ENCODE measurements at regions not wholly inside any gene's neighbourhood (a gene's known extent, or its start where the extent isn't known, plus 50 kb on each side); places are given as distances from the start of the nearest gene placed in this dataset.

- no peaks in the 10 kb centered on the region for H3K9me3 ChIP-seq (ENCODE audit: control insufficient read depth, insufficient read depth, low read depth, low read length)
- H3K4me1 ChIP-seq (ENCODE audit: control insufficient read depth, insufficient read depth, low read length): no peaks in the 10 kb centered on the region
- POLR2A ChIA-PET: no interaction called here
- CTCF ChIA-PET: interaction anchor here (0.5 to 0.6 kb wide), 2 partner anchors 91 to 123 kb away, joined by 3 read pairs; no protein-coding TSS in a partner anchor
- no peaks in the 10 kb centered on the region for H3K36me3 ChIP-seq (ENCODE audit: control insufficient read depth in 2 of 2, insufficient read depth in 1 of 2, low read length in 2 of 2)
- no peak overlapping the region for H3K27ac ChIP-seq (ENCODE audit: extremely low read depth, low read depth, low read length)
- no peak overlapping the region for H3K4me3 ChIP-seq (ENCODE audit: low read depth, low read length)
- TF ChIP-seq ZNF544 (tag by site-specific recombination; IDR thresholded peaks at IDR 0.05) (no peak), ZNF132 (tag by site-specific recombination; IDR thresholded peaks at IDR 0.05; ENCODE audit: borderline replicate concordance) (no peak), ZXDB (tag by site-specific recombination; IDR thresholded peaks at IDR 0.05) (no peak), ZNF24 (tag by site-specific recombination; IDR thresholded peaks at IDR 0.05) (no peak), ZNF169 (tag by site-specific recombination; IDR thresholded peaks at IDR 0.05) (no peak), ZNF600 (tag by site-specific recombination; IDR thresholded peaks at IDR 0.05) (no peak), PATZ1 (tag by site-specific recombination; IDR thresholded peaks at IDR 0.05) (no peak), ZNF791 (tag by site-specific recombination; IDR thresholded peaks at IDR 0.05) (no peak), SCRT2 (tag by site-specific recombination; IDR thresholded peaks at IDR 0.05) (no peak), ZNF621 (tag by site-specific recombination; IDR thresholded peaks at IDR 0.05) (no peak), ZSCAN16 (tag by site-specific recombination; IDR thresholded peaks at IDR 0.05) (no peak), PRDM4 (tag by site-specific recombination; IDR thresholded peaks at IDR 0.05) (no peak), ZBTB11 (tag by site-specific recombination; conservative IDR thresholded peaks at IDR 0.05; ENCODE audit: low read depth) (no peak), ZNF560 (tag by site-specific recombination; IDR thresholded peaks at IDR 0.05; ENCODE audit: borderline replicate concordance) (no peak), ZBTB21 (tag by site-specific recombination; IDR thresholded peaks at IDR 0.05) (no peak), ZNF121 (tag by site-specific recombination; IDR thresholded peaks at IDR 0.05) (no peak)
These were observed 514.4 kb downstream of the DCDC2C start for GRCh38 chr2:4217737-4218136.

- H3K9me3 ChIP-seq (ENCODE audit: control insufficient read depth, insufficient read depth, low read depth, low read length): no peaks in the 10 kb centered on the region
- H3K4me3 ChIP-seq (ENCODE audit: low read depth, low read length): no peak overlapping the region
- ChIA-PET CTCF (interaction anchor here (1.0 kb wide), 1 partner anchor 10 kb away, joined by 3 read pairs; no protein-coding TSS in a partner anchor), POLR2A (no interaction called here)
- H3K36me3 ChIP-seq (ENCODE audit: control insufficient read depth in 2 of 2, insufficient read depth in 1 of 2, low read length in 2 of 2): no peaks in the 10 kb centered on the region
- no peak overlapping the region for H3K27ac ChIP-seq (ENCODE audit: extremely low read depth, low read depth, low read length)
- H3K4me1 ChIP-seq (ENCODE audit: control insufficient read depth, insufficient read depth, low read length): no peaks in the 10 kb centered on the region
- TF ChIP-seq MZF1 (tag by site-specific recombination; IDR thresholded peaks at IDR 0.05; ENCODE audit: borderline replicate concordance): no peak
- TF ChIP-seq ZNF580 (tag by site-specific recombination; IDR thresholded peaks at IDR 0.05): no peak
- no peak for TF ChIP-seq ZNF138 (tag by site-specific recombination; IDR thresholded peaks at IDR 0.05; ENCODE audit: borderline replicate concordance)
- no peak for TF ChIP-seq ELK4 (IDR thresholded peaks at IDR 0.05; ENCODE audit: borderline replicate concordance, low read depth, low read length)
- no peak for TF ChIP-seq ZNF747 (tag by site-specific recombination; IDR thresholded peaks at IDR 0.05)
- TF ChIP-seq ZNF266 (tag by site-specific recombination; IDR thresholded peaks at IDR 0.05; ENCODE audit: low read depth): no peak
- no peak for TF ChIP-seq ATF2 (tag by site-specific recombination; IDR thresholded peaks at IDR 0.05; ENCODE audit: low read depth)
- TF ChIP-seq ZNF555 (tag by site-specific recombination; conservative IDR thresholded peaks at IDR 0.05): no peak
- TF ChIP-seq KLF1 (tag by site-specific recombination; IDR thresholded peaks at IDR 0.05): no peak
- no peak for TF ChIP-seq MEIS1 (CRISPR knock-in tag; IDR thresholded peaks at IDR 0.05; ENCODE audit: borderline replicate concordance)
- TF ChIP-seq ZNF121 (tag by site-specific recombination; IDR thresholded peaks at IDR 0.05): no peak
These were observed 515.7 kb downstream of the DCDC2C start for GRCh38 chr2:4219101-4219500.
